ENCODE measurements at regions not wholly inside any gene's neighbourhood (a gene's known extent, or its start where the extent isn't known, plus 50 kb on each side); places are given as distances from the start of the nearest gene placed in this dataset.

DNA sequence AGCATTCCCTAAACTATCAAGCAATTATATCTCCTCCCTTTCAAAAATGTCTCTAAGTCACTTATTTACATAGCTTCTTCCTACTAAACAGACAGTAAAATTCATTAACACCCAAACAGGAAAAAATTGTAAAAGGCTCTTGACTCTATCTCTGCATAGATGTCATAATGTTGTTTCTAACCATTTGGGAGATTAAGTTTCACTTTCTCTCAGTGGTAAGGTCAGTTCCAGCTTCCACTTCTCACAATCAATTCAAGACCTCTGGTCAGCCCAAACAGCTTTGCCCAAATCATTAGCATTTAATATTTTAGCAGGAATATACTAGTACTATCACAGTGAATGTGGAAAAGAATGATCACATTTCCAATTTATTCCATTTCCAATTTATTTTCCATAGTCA, 374.3 kb upstream of the MC4R start (continued):
- TF ChIP-seq, protein P1, sequence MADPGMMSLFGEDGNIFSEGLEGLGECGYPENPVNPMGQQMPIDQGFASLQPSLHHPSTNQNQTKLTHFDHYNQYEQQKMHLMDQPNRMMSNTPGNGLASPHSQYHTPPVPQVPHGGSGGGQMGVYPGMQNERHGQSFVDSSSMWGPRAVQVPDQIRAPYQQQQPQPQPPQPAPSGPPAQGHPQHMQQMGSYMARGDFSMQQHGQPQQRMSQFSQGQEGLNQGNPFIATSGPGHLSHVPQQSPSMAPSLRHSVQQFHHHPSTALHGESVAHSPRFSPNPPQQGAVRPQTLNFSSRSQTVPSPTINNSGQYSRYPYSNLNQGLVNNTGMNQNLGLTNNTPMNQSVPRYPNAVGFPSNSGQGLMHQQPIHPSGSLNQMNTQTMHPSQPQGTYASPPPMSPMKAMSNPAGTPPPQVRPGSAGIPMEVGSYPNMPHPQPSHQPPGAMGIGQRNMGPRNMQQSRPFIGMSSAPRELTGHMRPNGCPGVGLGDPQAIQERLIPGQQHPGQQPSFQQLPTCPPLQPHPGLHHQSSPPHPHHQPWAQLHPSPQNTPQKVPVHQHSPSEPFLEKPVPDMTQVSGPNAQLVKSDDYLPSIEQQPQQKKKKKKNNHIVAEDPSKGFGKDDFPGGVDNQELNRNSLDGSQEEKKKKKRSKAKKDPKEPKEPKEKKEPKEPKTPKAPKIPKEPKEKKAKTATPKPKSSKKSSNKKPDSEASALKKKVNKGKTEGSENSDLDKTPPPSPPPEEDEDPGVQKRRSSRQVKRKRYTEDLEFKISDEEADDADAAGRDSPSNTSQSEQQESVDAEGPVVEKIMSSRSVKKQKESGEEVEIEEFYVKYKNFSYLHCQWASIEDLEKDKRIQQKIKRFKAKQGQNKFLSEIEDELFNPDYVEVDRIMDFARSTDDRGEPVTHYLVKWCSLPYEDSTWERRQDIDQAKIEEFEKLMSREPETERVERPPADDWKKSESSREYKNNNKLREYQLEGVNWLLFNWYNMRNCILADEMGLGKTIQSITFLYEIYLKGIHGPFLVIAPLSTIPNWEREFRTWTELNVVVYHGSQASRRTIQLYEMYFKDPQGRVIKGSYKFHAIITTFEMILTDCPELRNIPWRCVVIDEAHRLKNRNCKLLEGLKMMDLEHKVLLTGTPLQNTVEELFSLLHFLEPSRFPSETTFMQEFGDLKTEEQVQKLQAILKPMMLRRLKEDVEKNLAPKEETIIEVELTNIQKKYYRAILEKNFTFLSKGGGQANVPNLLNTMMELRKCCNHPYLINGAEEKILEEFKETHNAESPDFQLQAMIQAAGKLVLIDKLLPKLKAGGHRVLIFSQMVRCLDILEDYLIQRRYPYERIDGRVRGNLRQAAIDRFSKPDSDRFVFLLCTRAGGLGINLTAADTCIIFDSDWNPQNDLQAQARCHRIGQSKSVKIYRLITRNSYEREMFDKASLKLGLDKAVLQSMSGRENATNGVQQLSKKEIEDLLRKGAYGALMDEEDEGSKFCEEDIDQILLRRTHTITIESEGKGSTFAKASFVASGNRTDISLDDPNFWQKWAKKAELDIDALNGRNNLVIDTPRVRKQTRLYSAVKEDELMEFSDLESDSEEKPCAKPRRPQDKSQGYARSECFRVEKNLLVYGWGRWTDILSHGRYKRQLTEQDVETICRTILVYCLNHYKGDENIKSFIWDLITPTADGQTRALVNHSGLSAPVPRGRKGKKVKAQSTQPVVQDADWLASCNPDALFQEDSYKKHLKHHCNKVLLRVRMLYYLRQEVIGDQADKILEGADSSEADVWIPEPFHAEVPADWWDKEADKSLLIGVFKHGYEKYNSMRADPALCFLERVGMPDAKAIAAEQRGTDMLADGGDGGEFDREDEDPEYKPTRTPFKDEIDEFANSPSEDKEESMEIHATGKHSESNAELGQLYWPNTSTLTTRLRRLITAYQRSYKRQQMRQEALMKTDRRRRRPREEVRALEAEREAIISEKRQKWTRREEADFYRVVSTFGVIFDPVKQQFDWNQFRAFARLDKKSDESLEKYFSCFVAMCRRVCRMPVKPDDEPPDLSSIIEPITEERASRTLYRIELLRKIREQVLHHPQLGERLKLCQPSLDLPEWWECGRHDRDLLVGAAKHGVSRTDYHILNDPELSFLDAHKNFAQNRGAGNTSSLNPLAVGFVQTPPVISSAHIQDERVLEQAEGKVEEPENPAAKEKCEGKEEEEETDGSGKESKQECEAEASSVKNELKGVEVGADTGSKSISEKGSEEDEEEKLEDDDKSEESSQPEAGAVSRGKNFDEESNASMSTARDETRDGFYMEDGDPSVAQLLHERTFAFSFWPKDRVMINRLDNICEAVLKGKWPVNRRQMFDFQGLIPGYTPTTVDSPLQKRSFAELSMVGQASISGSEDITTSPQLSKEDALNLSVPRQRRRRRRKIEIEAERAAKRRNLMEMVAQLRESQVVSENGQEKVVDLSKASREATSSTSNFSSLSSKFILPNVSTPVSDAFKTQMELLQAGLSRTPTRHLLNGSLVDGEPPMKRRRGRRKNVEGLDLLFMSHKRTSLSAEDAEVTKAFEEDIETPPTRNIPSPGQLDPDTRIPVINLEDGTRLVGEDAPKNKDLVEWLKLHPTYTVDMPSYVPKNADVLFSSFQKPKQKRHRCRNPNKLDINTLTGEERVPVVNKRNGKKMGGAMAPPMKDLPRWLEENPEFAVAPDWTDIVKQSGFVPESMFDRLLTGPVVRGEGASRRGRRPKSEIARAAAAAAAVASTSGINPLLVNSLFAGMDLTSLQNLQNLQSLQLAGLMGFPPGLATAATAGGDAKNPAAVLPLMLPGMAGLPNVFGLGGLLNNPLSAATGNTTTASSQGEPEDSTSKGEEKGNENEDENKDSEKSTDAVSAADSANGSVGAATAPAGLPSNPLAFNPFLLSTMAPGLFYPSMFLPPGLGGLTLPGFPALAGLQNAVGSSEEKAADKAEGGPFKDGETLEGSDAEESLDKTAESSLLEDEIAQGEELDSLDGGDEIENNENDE (IDR thresholded peaks at IDR 0.05; ENCODE audit: insufficient replicate concordance, low read length) = no peak

All from H1 (cell line).